Lower leg skin (tissue), 3 donors: ENCODE measurements at regions not wholly inside any gene's neighbourhood (a gene's known extent, or its start where the extent isn't known, plus 50 kb on each side); places are given as distances from the start of the nearest gene placed in this dataset.

Experiments
- POLR2A ChIP-seq, 2 donors: fragments of 450-650 bp; IDR thresholded peaks; one replicate each; pipeline ENCODE4 v1.6.1; 2016 to 2017; ENCODE audit warnings: antibody characterized with exemption in 2 of 2, mild to moderate bottlenecking in 1 of 2, moderate library complexity in 1 of 2
- TF ChIP-seq, protein P1 (sequence below), 3 donors: fragments of 450-650 bp; IDR thresholded peaks; one replicate each; pipeline ENCODE4 v1.5.1; 2016; ENCODE audit warnings: antibody characterized with exemption in 3 of 3, mild to moderate bottlenecking in 3 of 3, moderate library complexity in 2 of 3

GRCh38 chr3:94972066-94972465 is 909.2 kb downstream of the NSUN3 start:
- TF ChIP-seq, protein P1, sequence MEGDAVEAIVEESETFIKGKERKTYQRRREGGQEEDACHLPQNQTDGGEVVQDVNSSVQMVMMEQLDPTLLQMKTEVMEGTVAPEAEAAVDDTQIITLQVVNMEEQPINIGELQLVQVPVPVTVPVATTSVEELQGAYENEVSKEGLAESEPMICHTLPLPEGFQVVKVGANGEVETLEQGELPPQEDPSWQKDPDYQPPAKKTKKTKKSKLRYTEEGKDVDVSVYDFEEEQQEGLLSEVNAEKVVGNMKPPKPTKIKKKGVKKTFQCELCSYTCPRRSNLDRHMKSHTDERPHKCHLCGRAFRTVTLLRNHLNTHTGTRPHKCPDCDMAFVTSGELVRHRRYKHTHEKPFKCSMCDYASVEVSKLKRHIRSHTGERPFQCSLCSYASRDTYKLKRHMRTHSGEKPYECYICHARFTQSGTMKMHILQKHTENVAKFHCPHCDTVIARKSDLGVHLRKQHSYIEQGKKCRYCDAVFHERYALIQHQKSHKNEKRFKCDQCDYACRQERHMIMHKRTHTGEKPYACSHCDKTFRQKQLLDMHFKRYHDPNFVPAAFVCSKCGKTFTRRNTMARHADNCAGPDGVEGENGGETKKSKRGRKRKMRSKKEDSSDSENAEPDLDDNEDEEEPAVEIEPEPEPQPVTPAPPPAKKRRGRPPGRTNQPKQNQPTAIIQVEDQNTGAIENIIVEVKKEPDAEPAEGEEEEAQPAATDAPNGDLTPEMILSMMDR (IDR thresholded peaks at IDR 0.05), result no peak
- TF ChIP-seq POLR2A (IDR thresholded peaks at IDR 0.05), result no peak
